Progenitor cell of endocrine pancreas (in vitro differentiated cells): ENCODE measurements at regions not wholly inside any gene's neighbourhood (a gene's known extent, or its start where the extent isn't known, plus 50 kb on each side); places are given as distances from the start of the nearest gene placed in this dataset.

Experiments used
- DNase-seq: peaks from one replicate; pipeline ENCODE4 v3.0.0; 2021; ENCODE audit warnings: low spot score; ENCODE audit not compliant: unreplicated experiment
- H3K27ac Mint-ChIP-seq: 2 replicates; pipeline ENCODE4 v1.8.0; 2021; ENCODE audit warnings: mild to moderate bottlenecking, moderate library complexity, mixed read lengths
- H3K27me3 Mint-ChIP-seq: 2 replicates; pipeline ENCODE4 v1.8.0; 2021; ENCODE audit warnings: mixed read lengths
- H3K36me3 Mint-ChIP-seq: 2 replicates; pipeline ENCODE4 v1.8.0; 2022; ENCODE audit warnings: mixed read lengths; ENCODE audit not compliant: insufficient read depth
- H3K4me1 Mint-ChIP-seq: 2 replicates; pipeline ENCODE4 v1.8.0; 2021; ENCODE audit warnings: low read depth, mixed read lengths
- H3K4me3 Mint-ChIP-seq: 2 replicates; pipeline ENCODE4 v1.8.0; 2021; ENCODE audit warnings: low read depth, mild to moderate bottlenecking, moderate library complexity, mixed read lengths
- H3K9me3 Mint-ChIP-seq: 2 replicates; pipeline ENCODE4 v1.8.0; 2021; ENCODE audit warnings: low read depth, mixed read lengths
- TF ChIP-seq, protein P1 (sequence below): fragments of 200-600 bp; sonication (generic); IDR thresholded peaks from one replicate; pipeline ENCODE4 v1.5.0; 2021; ENCODE audit warnings: antibody characterized with exemption, mild to moderate bottlenecking; ENCODE audit not compliant: unreplicated experiment

DNA sequence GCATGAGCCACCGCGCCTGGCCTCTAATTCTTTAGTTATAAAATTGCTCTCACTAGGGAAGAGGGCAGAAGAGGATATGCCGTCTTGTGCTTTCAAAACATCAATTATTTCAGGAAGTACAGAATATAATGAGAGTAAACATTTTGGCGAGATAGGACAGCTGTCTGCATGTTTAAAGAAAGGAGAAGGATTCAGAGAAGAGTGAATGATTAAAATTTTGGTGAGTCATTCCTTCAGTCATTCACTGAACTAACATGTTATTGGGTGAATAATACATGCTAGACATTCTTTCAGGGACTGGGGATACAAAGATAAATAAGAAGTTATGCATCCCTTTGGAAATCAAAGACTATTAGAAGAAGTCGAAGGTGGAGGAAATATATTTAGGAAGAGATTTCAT lies 590.3 kb upstream of the GOT2 start:
- Mint-ChIP-seq H3K27me3 (no peaks in the 10 kb centered on the region), H3K9me3 (peaks cover 7% of the 10 kb centered on the region), H3K36me3 (no peaks in the 10 kb centered on the region)

GRCh38 chr16:59320657-59321056 lies 586.5 kb upstream of the GOT2 start:
- no peak overlapping the region for H3K27ac Mint-ChIP-seq
- no peaks in the 10 kb centered on the region for H3K27me3 Mint-ChIP-seq
- DNase-seq, result no peak
- H3K4me1 Mint-ChIP-seq, result no peaks in the 10 kb centered on the region
- H3K36me3 Mint-ChIP-seq, result no peaks in the 10 kb centered on the region
- no peak overlapping the region for H3K4me3 Mint-ChIP-seq
- TF ChIP-seq, protein P1, sequence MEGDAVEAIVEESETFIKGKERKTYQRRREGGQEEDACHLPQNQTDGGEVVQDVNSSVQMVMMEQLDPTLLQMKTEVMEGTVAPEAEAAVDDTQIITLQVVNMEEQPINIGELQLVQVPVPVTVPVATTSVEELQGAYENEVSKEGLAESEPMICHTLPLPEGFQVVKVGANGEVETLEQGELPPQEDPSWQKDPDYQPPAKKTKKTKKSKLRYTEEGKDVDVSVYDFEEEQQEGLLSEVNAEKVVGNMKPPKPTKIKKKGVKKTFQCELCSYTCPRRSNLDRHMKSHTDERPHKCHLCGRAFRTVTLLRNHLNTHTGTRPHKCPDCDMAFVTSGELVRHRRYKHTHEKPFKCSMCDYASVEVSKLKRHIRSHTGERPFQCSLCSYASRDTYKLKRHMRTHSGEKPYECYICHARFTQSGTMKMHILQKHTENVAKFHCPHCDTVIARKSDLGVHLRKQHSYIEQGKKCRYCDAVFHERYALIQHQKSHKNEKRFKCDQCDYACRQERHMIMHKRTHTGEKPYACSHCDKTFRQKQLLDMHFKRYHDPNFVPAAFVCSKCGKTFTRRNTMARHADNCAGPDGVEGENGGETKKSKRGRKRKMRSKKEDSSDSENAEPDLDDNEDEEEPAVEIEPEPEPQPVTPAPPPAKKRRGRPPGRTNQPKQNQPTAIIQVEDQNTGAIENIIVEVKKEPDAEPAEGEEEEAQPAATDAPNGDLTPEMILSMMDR, result no peak
- H3K9me3 Mint-ChIP-seq, result no peaks in the 10 kb centered on the region

More for the DNA sequence above, 590.3 kb upstream of the GOT2 start:
- H3K27ac Mint-ChIP-seq, result no peak overlapping the region
- TF ChIP-seq, protein P1, result no peak
- no peaks in the 10 kb centered on the region for H3K4me1 Mint-ChIP-seq
- DNase-seq, result no peak
- no peak overlapping the region for H3K4me3 Mint-ChIP-seq

GRCh38 chr16:59319871-59320270 lies 585.8 kb upstream of the GOT2 start:
- H3K36me3 Mint-ChIP-seq, result no peaks in the 10 kb centered on the region
- H3K9me3 Mint-ChIP-seq, result no peaks in the 10 kb centered on the region
- no peaks in the 10 kb centered on the region for H3K27me3 Mint-ChIP-seq
- TF ChIP-seq, protein P1, result no peak
- H3K4me1 Mint-ChIP-seq, result no peaks in the 10 kb centered on the region
- H3K27ac Mint-ChIP-seq, result no peak overlapping the region
- no peak overlapping the region for H3K4me3 Mint-ChIP-seq
- DNase-seq, result no peak

GRCh38 chr16:59305850-59306249 lies 571.7 kb upstream of the GOT2 start:
- no peak for DNase-seq
- H3K27ac Mint-ChIP-seq, result no peak overlapping the region
- no peaks in the 10 kb centered on the region for H3K9me3 Mint-ChIP-seq
- no peaks in the 10 kb centered on the region for H3K4me1 Mint-ChIP-seq
- no peaks in the 10 kb centered on the region for H3K36me3 Mint-ChIP-seq
- no peak overlapping the region for H3K4me3 Mint-ChIP-seq
- H3K27me3 Mint-ChIP-seq, result no peaks in the 10 kb centered on the region
- TF ChIP-seq, protein P1, result no peak

DNA sequence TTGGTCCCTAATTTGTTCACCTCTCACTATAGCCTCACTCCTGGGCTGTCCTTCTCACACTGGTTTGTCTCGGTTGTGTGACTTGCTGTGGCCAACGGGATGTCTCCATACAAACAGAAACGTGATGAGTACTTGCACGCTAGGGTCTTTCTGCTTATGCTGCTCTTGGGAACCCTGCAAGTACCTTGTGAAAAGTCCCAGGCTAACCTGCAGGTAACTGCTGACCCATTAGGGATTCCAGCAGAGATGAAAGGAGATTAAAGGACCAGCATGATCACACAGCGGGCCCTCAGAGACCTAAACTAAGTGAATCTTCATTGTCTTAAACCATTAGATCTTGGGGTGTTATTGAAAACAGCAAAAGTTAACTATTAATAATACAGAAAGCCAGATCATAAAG lies 562.8 kb upstream of the GOT2 start:
- no peak for DNase-seq
- H3K36me3 Mint-ChIP-seq, result no peaks in the 10 kb centered on the region
- no peak overlapping the region for H3K4me3 Mint-ChIP-seq
- no peaks in the 10 kb centered on the region for H3K4me1 Mint-ChIP-seq
- no peak overlapping the region for H3K27ac Mint-ChIP-seq
- H3K9me3 Mint-ChIP-seq, result no peaks in the 10 kb centered on the region
- peaks cover 11% of the 10 kb centered on the region for H3K27me3 Mint-ChIP-seq
- TF ChIP-seq, protein P1, result no peak
